ENCODE measurements at regions not wholly inside any gene's neighbourhood (a gene's known extent, or its start where the extent isn't known, plus 50 kb on each side); places are given as distances from the start of the nearest gene placed in this dataset.

- Histone ChIP-seq H3K9me3 (no peaks in the 10 kb centered on the region), H3K36me3 (no peaks in the 10 kb centered on the region), H3K27ac (peak overlapping the region in 1 of 2 donors; percentile 13), H3K4me3 (no peak overlapping the region), H3K4me1 (peaks cover 0 to 8% of the 10 kb centered on the region in 2 donors), H3K27me3 (no peaks in the 10 kb centered on the region)
- DNase-seq, result no peak
- intact Hi-C loops (cut with DNase I), result no loop called here
- no peak for ATAC-seq
- TF ChIP-seq CTCF (IDR thresholded peaks at IDR 0.05), result no peak
Measured at GRCh38 chr2:236334122-236334876, 70.1 kb upstream of the ASB18 start.

GRCh38 chr2:236335696-236336574 is 71.7 kb upstream of the ASB18 start:
- no peak for DNase-seq
- H3K27ac ChIP-seq, result no peak overlapping the region

GRCh38 chr2:236336575-236337464 is 72.6 kb upstream of the ASB18 start:
- Histone ChIP-seq H3K27ac (no peak overlapping the region), H3K4me1 (peaks cover 0 to 8% of the 10 kb centered on the region in 2 donors), H3K36me3 (no peaks in the 10 kb centered on the region), H3K4me3 (no peak overlapping the region), H3K9me3 (no peaks in the 10 kb centered on the region), H3K27me3 (no peaks in the 10 kb centered on the region)
- no peak for ATAC-seq
- DNase-seq, result no peak
- intact Hi-C loops (cut with DNase I), result no loop called here
- no peak for TF ChIP-seq CTCF (IDR thresholded peaks at IDR 0.05)

More at GRCh38 chr2:236335696-236336574, 71.7 kb upstream of the ASB18 start:
- no peak for TF ChIP-seq CTCF (IDR thresholded peaks at IDR 0.05)
- no peak for ATAC-seq
- H3K9me3 ChIP-seq, result no peaks in the 10 kb centered on the region
- H3K4me1 ChIP-seq, result peaks cover 0 to 8% of the 10 kb centered on the region in 2 donors
- intact Hi-C loops (cut with DNase I), result no loop called here
- H3K4me3 ChIP-seq, result no peak overlapping the region
- no peaks in the 10 kb centered on the region for H3K36me3 ChIP-seq
- H3K27me3 ChIP-seq, result no peaks in the 10 kb centered on the region

- ATAC-seq, result no peak
- DNase-seq, result no peak
- Histone ChIP-seq H3K27ac (no peak overlapping the region), H3K36me3 (no peaks in the 10 kb centered on the region), H3K9me3 (no peaks in the 10 kb centered on the region), H3K4me3 (no peak overlapping the region), H3K27me3 (no peaks in the 10 kb centered on the region), H3K4me1 (peaks cover 0 to 8% of the 10 kb centered on the region in 2 donors)
- no peak for TF ChIP-seq CTCF (IDR thresholded peaks at IDR 0.05)
- intact Hi-C loops (cut with DNase I), result no loop called here
Measured at GRCh38 chr2:236337465-236338325, 73.5 kb upstream of the ASB18 start.

Measured in left lung (tissue), 4 donors.